ENCODE measurements at regions not wholly inside any gene's neighbourhood (a gene's known extent, or its start where the extent isn't known, plus 50 kb on each side); places are given as distances from the start of the nearest gene placed in this dataset.

DNA sequence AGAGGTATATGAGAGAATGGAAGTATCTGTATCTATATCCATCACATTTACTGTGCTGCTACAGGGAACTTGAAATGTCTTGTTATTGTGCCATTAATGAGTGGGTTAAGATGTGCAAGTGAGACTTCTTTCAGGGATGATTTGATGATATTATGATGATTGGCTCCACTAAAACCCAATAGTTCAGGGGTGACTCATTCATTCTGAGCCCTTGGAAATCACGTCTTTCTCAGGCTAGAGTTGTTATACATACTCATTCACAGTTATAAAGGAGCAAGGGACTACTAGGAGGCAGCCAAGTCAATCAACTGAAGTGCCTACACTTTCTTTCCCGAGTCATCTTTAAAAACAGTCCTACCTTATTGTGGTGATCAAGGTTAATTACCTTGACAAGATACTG is 1109.8 kb upstream of the B3GALT2 start:
- TF ChIP-seq, protein P1, sequence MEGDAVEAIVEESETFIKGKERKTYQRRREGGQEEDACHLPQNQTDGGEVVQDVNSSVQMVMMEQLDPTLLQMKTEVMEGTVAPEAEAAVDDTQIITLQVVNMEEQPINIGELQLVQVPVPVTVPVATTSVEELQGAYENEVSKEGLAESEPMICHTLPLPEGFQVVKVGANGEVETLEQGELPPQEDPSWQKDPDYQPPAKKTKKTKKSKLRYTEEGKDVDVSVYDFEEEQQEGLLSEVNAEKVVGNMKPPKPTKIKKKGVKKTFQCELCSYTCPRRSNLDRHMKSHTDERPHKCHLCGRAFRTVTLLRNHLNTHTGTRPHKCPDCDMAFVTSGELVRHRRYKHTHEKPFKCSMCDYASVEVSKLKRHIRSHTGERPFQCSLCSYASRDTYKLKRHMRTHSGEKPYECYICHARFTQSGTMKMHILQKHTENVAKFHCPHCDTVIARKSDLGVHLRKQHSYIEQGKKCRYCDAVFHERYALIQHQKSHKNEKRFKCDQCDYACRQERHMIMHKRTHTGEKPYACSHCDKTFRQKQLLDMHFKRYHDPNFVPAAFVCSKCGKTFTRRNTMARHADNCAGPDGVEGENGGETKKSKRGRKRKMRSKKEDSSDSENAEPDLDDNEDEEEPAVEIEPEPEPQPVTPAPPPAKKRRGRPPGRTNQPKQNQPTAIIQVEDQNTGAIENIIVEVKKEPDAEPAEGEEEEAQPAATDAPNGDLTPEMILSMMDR (IDR thresholded peaks at IDR 0.05), result no peak
- TF ChIP-seq POLR2A (IDR thresholded peaks at IDR 0.05), result no peak

Data from thyroid gland (tissue), 4 donors.